Limb (tissue), 2 donors: ENCODE measurements at regions not wholly inside any gene's neighbourhood (a gene's known extent, or its start where the extent isn't known, plus 50 kb on each side); places are given as distances from the start of the nearest gene placed in this dataset.
"Not testable (repeated sequence)": the region's sequence is repeated elsewhere in the genome, so short reads cannot be mapped to it uniquely, and the experiment has no call there.

Experiments
- DNase-seq, 2 donors: peaks; one replicate each; pipeline ENCODE4 v3.0.0-alpha.2; 2016; ENCODE audit errors: extremely low spot score in 2 of 2

DNA sequence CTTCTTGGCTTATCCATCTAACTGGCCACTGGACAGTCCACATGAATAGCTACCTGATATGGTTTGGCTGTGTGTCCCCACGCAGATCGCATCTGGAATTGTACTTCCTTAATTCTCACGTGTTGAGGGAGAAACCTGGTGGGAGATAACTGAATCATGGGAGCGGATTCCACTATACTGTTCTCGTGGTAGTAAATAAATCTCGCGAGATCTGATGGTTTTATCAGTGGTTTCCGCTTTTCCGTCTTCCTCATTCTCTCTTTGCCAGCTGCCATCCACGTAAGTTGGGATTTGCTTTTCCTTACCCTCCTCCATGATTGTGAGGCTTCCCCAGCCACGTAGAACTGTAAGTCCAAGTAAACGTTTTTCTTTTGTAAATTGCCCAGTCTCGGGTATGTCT is 1496.4 kb downstream of the KHDRBS2 start:
- DNase-seq = not testable (repeated sequence)

DNA sequence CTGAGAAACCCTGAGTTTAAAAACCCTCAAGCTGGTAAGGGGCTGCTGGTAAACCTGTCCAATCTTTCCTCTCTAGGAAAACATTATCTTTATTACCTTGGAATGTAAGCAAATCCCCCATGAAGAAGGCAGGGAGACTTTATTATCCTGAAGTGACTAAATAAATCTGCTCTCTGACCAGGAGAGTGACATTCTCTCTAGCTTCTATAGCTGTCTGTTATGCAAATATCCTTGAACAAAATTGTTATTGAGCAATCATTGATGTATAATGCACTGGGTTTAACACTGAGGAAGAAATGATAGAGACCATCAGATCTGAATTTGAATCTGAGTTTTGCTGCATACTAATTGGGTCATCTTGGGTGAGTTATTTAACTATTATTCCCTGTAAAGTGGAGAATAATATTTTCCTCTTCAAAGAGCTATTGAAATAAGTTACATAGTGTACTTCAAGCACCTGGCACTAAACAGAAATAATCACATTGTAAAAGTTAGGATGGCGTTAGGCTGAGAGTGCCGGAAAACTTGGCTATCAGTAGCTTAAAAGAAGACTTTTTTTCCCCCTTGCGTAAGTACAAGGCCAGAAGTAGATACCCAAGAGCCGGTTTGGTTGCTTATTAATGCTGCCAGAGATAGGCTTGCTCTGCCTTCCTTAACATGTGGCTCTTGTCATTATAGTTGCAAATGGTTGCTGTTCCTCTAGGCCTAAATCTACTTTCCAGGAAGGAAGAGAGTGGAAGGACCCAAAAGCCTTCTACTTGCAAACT is 1503.1 kb downstream of the KHDRBS2 start:
- DNase-seq = not testable (repeated sequence)

DNA sequence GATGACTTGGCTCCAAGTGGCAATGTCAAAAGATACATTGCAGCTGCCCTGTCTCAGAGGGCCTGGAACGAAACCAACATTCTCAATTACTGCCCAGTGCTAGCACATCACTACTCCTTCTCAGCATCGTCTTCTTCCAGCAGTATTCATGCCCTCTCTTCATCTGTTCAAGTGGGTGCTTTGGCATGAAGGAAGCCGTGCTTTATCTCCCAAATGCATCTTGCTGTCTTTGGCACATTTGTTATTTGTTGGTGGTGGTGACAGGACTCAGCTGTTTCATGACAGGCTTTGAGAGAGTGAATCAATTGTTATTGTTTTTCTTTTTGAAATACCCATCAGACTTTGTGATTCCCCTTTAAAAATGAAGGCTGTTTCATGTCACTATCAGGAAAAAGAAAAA is 1506.4 kb downstream of the KHDRBS2 start:
- DNase-seq = not testable (repeated sequence)

DNA sequence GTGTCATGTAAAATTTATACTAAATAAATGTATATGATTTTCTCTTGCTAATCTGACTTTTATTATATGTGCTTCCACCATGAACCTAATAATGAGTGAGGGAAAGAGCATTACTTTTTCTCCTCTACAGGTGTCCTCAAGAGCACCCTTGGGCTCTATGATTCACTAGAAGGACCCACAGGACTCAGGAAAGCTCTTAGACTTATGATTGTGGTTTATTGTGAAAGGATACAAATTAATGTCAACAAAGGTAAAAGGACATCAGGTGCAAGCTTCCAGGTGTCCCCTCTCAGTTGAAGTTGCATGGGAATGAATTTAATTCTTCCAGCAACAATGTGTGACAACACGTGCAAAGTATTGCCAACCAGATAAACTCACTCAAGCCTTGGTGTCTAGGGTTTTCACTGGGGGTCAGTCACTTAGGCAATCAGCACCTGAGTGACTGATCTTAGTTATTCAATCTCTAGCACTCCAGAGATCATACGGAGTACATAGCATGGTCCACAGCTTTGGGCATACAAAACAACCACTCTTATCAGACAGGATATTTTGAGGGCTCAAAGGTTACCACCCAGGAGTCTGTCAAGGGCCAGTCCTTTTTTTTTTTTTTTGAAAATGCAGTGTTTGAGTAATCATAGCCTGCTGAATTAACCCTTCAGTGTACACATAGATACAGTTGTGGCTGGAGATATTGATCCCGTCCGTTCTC is 1518.1 kb downstream of the KHDRBS2 start:
- DNase-seq = not testable (repeated sequence)

DNA sequence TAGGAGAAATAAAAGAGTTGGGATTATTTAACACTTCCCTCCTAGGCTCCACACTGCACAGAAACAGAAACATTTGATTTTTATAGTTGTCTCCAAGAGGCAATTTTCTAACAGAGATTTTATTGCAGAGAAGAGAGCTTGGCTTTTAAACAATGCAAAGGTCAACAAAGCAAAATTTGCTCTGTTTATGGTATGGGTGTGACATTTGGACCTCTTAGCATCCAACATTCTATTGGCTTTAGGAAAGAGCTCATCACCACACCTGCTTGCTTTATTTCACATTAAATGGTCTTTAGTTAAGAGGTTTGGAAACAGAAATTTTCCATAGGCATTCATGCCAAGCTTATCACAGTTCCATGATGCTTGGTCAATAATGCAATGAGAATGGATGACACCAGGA is 1520.7 kb downstream of the KHDRBS2 start:
- DNase-seq = not testable (repeated sequence)

DNA sequence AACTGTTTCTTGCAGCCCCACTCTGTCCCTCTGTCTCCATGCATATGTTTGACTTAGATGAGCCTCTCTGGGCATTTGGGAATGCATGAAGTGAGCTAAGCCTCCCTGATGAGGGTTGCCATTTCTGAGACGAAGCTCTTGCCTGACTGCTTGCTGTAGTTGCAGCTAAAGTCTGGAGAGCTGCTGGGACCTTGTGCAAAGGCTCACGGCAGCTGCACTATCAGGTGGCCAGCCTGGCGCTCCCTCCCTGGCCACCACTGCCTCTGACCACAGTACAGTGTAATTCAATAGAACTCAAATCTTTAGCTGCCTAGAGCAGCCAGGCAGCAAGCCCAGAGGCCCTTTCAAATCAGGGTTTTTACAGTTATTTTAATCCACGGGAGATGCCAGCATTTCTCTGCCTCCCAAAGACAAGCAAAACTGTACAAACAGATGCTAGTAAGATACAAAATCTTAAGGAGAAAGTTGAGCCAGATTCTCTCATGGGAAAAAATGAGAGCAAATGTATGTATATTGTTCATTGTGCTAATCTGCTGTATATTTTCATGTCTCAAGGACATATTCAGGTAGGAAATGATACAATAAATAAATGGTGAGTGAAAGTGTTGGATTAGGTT is 1522.5 kb downstream of the KHDRBS2 start:
- not testable (repeated sequence) for DNase-seq

DNA sequence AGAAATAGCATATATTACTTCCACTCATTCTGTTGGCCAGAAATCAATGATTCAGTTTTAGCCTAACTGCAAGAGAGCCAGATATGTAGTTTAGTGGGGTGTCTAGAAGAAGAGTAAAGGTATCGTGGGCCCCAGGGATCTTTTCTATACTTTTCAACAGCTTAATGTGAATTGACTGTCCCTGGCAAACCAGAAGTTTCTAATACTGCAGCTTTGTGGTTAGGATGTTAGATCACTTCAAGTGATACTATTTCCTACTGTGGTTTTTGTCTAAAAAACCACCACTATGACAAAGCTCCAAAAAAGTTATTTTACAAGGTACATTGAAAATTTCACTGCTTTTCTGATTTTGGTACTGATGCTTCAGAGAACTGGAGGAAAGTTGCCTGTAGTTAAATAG is 1525.1 kb downstream of the KHDRBS2 start:
- DNase-seq = not testable (repeated sequence)

DNA sequence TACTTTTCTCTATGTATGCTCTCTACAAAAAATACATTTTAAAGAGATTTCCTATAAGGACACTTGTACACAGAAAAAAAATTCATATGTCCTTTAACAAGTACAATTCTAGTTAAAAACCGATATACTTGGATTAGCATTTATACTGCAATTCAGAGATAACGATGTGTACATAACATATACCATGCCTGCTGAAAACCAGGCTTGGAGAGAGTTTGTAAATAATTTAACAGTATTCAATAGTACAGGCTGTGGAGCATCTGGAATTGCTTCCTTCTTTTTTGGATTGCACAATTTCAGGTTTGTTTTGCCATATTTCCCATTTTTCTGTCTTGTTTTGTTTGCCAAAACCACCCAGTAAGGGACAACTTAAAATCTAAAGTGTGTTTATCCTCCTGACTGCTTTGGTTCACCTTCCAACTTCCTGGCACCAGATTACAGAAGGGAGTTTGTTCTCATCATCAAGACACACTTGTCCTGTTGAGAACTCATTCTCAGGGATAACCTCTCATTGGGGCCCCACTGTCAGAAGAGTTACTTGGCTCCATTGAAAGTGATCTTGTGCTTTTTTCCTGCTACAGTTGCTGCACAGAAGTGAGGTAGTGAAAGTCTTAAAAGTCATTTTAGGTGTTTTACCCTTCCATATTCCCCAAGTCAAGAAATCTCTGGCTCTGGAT is 1526.7 kb downstream of the KHDRBS2 start:
- DNase-seq = not testable (repeated sequence)

DNA sequence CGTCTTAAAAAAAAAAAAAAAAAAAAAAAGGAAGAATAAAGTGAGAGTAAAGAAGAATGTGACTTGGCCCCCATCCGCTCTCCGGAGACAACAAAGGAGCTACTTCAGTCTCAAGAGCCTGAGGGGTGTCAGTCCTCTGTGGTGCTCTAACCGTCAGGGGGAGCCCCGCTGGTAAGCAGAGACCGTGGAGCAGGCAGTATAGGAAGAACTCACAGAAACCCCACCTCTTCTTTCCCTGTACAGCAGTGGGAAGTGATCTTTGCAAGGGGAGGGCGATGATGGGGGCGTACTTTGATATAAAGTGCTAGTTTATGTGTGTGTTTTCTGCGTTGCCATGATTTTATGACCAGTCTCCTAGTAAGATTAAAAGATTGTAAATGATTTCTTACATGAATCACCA is 1527.3 kb downstream of the KHDRBS2 start:
- DNase-seq = not testable (repeated sequence)

DNA sequence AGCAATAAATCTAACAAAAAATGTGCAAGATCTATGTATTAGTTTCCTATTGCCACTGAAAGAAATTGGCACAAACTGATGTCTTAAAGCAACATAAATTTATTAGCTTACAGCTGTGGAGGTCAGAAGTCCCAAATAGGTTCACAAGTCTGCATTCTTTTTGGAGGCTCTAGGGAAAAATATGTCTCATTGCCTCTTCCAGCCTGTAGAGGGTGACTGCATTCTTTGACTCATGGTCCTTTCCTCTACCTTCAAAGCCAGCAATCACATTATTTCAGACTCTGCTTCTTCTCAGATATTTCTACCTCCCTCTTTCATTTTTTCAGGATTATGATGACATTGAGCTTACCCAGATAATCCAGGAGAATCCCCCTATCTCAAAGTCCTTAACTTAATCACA is 1531.1 kb downstream of the KHDRBS2 start:
- DNase-seq = no peak

DNA sequence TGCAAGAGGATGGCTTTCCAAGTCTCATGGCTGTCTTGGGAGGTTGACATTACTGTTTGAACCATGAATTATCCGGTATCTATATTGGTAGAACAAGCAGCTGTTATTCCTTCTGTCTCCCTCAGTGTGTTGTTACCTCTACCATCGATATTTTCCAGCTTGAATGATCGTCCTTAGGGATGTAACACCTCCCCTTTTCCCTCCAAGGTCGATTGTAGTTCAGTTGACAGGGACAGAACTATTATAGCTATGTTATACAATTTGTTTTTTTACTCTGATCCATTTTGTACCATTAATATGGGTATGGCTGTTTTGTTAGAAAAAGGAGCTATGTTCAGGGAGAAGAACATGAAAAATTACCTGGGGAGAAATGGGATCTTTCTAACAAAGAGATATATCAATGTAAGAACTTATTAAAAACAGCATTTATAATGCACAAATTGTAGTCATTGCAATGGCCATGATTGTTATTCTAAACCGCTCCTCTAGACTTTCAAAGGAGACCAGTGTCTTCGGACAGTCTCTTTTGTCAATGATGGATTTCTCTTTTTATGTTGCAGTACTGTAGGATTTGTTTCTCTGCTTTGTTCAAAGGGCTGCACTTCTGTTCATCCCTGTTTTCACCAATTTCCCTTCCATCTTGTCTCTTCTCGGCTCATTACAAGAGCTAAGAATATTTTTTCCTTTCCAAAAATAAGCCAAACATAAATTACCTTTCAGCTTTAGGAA is 1535.5 kb downstream of the KHDRBS2 start:
- DNase-seq = not testable (repeated sequence)

DNA sequence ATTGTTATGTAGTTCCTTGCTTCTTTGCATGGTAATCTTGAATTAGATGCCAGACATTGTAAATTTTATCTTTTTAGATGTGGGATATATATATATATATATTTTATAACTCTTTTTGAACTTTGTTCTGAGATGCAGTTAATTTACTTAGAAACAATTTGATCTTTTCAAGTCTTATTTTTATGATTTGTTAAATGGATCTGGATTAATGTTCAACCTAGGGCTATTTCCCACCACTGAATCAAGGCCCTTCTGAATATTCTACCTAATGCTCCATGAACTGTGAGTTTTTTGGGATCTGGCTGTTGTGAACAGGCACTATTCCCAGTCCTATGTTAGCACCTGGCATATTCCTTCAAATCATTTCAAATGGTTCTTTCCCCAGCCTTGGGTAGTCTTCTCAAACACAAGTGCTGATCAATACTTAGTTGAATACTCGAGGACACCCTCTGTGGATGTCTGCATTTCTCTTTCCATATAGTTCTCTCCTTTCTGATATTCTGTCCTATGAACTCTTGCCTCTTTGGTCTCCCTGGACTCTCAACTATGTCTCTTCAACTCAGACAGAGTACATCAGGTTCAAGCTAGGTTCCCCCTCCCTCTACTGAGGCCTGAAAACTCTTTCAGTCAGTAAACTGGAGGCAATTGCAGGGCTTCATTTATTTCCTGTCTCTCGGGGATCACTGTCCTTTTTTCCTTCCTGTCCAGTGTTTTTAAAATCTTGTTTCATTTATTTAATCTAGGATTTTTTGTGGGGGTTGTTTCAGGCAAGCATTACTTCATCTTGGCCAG is 1538.1 kb downstream of the KHDRBS2 start:
- not testable (repeated sequence) for DNase-seq

DNA sequence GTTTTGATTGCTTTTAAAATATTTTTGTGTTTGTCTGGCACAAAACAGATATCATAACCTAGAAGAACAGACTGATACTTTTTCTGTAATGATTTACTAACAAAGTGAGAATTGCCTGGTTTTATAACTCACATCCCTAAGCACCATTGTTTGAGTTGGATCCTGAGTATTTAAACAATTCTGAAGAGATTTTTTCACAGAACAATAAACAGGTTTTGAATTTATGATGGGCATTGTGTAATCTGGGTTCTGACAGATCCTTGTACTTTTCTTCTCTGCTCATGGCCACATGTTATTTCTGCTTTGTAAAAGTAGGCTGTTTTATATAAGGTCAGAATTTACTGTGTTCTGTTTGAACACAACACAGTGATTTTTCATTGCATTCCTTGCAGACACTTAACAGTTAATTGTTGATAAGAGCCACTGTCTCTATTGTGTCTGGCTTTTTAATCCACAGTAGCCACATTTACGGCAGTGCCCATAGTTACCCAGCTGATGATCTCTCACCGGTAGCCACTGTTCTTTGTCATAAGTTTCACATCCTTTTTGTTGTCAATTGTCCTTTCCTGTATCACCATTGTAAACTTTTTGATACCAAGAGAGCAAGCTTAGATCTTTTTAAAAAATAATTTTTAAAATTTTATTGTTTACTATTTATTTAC is 1548.1 kb downstream of the KHDRBS2 start:
- not testable (repeated sequence) for DNase-seq

DNA sequence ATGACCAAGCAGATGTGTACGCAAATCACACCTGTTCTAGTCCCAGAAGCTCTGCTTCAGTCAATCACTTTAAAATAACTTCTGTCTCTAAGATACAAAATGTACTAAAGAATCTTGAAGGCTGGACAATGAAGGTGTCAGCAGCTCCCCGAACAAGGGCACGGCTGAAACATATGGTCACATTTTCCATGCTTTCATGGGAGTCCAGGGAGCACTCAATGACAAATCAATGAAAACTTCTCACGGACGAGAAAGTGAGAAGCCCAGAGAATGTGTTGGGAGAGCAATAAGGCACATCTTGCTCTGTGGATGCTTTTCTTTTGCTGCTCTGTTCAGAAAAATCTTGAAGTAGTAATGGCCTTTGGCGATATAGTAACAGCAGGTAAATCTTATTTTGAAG is 1548.7 kb downstream of the KHDRBS2 start:
- DNase-seq = not testable (repeated sequence)

DNA sequence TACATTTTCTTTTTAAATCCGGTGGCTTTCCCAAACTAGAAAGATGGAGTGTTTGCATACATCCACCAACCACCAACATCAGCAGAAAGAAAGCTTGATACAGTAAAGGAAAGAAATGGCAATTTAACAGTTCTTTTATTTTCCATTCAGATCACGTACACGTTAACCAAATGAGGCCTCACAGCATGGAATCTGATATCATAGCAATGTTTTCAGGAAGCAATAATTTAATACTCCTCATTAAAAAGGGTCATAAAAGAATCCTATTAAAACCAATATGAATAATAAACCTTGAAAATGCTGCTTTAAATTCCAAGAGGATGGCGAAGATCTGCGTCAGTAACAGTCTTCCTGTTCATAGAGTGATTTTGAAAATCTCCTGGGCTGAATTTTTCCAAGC is 1562.1 kb downstream of the KHDRBS2 start:
- DNase-seq = not testable (repeated sequence)

DNA sequence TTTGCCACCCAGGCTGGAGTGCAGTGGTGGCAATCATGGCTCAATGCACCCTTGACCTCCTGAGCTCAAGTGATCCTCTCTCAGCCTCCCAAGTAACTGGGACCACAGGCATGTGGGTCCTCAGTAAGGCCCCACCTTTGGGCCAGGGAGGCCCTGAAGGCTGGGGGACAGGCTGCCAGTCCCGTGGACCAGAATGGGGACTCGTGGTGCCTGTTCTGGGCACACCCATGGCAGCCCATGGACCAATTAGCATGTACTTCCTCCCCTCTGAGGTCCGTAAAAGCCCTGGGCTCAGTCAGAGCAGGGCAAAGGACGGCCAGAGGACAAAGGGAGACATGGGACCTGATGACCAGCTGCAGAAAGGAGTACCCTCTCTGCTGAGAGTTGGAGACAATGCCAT is 1590.8 kb downstream of the KHDRBS2 start:
- no peak for DNase-seq

DNA sequence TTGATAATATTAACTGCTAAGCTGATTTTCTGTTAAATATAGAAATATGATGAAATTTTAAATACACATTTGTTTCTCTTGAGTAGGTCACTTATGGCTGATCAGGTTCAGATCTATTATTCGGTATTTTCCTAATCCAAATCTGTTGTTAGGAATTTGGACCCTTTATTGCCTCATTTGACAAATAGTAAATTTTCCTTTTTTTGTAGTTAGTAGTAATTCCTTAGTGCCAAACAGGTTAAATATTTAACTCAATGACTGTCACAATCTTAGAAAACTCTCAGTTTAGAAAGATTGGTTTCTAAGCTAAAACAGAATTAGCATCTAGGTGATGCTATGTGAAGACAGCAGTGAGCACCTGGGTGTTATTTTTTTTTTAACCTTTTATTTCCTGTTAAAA is 1598.9 kb downstream of the KHDRBS2 start:
- no peak for DNase-seq

DNA sequence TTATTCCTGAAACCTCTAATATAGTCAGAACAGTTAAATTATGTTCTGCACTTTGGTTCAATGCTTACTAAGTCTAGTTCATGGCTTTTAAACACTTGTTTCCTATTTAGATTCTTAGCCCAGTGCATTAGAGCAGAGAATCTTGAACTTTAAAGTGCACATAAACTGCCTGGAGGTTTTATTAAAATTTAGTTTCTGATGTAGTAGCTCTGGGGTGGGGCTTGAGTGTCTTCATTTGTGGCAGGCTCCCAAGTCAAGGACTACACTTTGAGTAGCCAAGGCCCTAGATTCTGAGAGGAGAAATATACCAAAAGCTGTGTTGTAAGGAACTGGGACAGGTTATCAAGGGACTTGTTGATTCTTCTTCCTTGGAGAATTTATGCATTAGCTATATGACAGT is 1604.2 kb downstream of the KHDRBS2 start:
- no peak for DNase-seq

DNA sequence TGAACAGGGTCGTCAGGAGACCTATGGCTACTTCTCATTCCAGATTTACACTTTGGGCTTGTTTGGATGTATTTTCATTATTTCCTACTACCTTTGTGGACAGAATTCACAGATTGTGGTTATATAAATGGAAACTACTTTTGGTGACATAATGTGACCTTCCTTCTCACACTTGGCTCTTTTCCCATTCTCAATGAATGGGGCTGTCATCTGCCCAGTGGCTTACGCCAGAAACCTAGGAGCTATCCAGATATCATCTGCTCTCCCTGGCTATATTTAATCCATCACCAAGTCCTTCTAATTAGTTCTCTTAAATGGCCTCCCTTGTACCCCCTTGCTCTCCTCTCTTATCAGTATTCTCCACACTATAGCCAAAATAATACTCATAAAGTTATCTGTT is 1606.8 kb downstream of the KHDRBS2 start:
- no peak for DNase-seq

DNA sequence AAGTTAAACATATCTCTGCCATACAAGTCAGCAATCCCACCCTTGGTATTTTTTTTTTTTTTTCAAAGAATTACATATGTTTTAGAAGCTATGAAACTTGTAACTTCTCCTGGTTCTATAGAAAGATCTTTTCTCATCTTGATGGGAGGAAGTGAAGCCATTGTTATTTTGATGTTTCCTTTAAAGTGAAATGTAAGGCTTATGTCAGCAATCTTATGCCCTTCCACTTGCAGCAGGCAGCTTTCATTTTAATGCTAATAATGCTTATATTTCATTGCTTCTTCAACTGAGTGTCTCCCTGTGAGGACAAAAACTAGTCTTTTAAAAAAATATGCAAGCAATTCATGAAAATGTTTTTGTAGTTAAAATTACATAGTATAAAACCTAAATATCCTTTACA is 1614.7 kb downstream of the KHDRBS2 start:
- DNase-seq = no peak
